ENCODE measurements at regions not wholly inside any gene's neighbourhood (a gene's known extent, or its start where the extent isn't known, plus 50 kb on each side); places are given as distances from the start of the nearest gene placed in this dataset.

DNA sequence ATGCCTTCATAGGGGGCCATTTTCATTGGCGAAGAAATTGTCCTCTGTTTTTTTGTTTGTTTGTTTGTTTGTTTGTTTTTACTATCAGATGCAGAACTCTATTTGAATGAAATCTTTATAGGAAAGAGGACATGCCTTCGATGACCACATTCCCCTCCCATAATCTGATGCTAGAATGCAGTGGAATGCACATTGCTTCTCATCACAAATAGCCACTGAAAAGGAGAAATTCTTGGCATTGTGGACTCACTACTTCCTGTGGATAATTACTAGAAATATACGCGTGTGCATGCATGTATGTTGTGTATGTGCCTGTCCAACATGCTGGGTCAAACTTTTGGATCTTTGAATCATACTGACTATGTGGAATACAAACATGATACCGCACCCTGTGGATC is 70.5 kb upstream of the SFMBT2 start (continued):
- TF ChIP-seq, protein P1, sequence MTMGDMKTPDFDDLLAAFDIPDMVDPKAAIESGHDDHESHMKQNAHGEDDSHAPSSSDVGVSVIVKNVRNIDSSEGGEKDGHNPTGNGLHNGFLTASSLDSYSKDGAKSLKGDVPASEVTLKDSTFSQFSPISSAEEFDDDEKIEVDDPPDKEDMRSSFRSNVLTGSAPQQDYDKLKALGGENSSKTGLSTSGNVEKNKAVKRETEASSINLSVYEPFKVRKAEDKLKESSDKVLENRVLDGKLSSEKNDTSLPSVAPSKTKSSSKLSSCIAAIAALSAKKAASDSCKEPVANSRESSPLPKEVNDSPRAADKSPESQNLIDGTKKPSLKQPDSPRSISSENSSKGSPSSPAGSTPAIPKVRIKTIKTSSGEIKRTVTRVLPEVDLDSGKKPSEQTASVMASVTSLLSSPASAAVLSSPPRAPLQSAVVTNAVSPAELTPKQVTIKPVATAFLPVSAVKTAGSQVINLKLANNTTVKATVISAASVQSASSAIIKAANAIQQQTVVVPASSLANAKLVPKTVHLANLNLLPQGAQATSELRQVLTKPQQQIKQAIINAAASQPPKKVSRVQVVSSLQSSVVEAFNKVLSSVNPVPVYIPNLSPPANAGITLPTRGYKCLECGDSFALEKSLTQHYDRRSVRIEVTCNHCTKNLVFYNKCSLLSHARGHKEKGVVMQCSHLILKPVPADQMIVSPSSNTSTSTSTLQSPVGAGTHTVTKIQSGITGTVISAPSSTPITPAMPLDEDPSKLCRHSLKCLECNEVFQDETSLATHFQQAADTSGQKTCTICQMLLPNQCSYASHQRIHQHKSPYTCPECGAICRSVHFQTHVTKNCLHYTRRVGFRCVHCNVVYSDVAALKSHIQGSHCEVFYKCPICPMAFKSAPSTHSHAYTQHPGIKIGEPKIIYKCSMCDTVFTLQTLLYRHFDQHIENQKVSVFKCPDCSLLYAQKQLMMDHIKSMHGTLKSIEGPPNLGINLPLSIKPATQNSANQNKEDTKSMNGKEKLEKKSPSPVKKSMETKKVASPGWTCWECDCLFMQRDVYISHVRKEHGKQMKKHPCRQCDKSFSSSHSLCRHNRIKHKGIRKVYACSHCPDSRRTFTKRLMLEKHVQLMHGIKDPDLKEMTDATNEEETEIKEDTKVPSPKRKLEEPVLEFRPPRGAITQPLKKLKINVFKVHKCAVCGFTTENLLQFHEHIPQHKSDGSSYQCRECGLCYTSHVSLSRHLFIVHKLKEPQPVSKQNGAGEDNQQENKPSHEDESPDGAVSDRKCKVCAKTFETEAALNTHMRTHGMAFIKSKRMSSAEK (CRISPR knock-in tag; IDR thresholded peaks at IDR 0.05; ENCODE audit: borderline replicate concordance) = no peak
- TF ChIP-seq ZNF317 (CRISPR knock-in tag; IDR thresholded peaks at IDR 0.05; ENCODE audit: borderline replicate concordance, low read depth) (no peak), USF2 (CRISPR knock-in tag; IDR thresholded peaks at IDR 0.05) (no peak), SMAD3 (CRISPR knock-in tag; IDR thresholded peaks at IDR 0.05; ENCODE audit: borderline replicate concordance) (no peak), IRF2 (CRISPR knock-in tag; IDR thresholded peaks at IDR 0.05; ENCODE audit: borderline replicate concordance, low read depth) (no peak), NFYB (CRISPR knock-in tag; conservative IDR thresholded peaks at IDR 0.05; ENCODE audit: low read depth) (no peak), NFATC4 (CRISPR knock-in tag; IDR thresholded peaks at IDR 0.05) (no peak)
- TF ChIP-seq, protein P2, sequence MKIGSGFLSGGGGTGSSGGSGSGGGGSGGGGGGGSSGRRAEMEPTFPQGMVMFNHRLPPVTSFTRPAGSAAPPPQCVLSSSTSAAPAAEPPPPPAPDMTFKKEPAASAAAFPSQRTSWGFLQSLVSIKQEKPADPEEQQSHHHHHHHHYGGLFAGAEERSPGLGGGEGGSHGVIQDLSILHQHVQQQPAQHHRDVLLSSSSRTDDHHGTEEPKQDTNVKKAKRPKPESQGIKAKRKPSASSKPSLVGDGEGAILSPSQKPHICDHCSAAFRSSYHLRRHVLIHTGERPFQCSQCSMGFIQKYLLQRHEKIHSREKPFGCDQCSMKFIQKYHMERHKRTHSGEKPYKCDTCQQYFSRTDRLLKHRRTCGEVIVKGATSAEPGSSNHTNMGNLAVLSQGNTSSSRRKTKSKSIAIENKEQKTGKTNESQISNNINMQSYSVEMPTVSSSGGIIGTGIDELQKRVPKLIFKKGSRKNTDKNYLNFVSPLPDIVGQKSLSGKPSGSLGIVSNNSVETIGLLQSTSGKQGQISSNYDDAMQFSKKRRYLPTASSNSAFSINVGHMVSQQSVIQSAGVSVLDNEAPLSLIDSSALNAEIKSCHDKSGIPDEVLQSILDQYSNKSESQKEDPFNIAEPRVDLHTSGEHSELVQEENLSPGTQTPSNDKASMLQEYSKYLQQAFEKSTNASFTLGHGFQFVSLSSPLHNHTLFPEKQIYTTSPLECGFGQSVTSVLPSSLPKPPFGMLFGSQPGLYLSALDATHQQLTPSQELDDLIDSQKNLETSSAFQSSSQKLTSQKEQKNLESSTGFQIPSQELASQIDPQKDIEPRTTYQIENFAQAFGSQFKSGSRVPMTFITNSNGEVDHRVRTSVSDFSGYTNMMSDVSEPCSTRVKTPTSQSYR (CRISPR knock-in tag; IDR thresholded peaks at IDR 0.05) = no peak

DNA sequence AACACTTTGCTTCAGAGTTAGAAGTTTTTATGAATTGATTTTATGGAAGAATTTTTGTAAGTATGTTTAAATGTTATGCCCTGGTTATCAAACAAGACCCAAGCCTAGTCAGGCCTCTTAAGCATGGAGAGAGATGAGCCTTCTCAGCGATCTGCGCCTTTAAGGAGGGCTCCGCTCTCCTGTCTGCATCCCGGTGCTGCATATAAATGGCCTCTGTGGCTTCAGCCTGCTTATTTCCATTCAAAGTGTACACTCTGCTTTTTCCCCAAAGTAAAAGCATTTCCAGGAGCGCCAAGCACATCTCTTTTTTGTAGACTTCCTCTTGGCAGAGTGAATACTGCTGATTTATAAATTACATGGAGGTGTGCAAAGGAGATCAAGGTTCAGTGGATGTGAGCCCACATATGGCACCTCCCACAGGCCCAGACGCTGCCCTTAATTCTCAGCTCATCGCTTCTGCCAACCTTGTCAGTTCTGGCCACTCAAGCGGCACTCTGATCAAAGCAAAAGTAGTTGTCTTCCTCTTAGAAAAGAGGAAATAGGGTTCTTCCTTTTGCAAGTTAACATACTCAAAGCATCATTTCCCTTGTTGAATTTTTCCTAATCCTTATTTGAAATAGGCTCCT is 70.0 kb upstream of the SFMBT2 start:
- H3K9me3 Mint-ChIP-seq = no peaks in the 10 kb centered on the region
- no peak overlapping the region for H3K27ac Mint-ChIP-seq
- DNase-seq (ENCODE audit: low spot score) = no peak
- ChIA-PET CTCF (no interaction called here), POLR2A (no interaction called here)
- no peaks in the 10 kb centered on the region for H3K27me3 Mint-ChIP-seq (ENCODE audit: low read depth)
- peaks cover 38% of the 10 kb centered on the region for H3K4me1 Mint-ChIP-seq
- H3K36me3 Mint-ChIP-seq = no peaks in the 10 kb centered on the region
- no peak for ATAC-seq
- H3K4me3 Mint-ChIP-seq = no peak overlapping the region
- TF ChIP-seq HMGA2 (CRISPR knock-in tag; IDR thresholded peaks at IDR 0.05) (no peak), IRF1 (CRISPR knock-in tag; IDR thresholded peaks at IDR 0.05) (no peak), ZMAT4 (CRISPR knock-in tag; IDR thresholded peaks at IDR 0.05) (no peak), MLX (CRISPR knock-in tag; IDR thresholded peaks at IDR 0.05) (no peak), ELF4 (CRISPR knock-in tag; IDR thresholded peaks at IDR 0.05; ENCODE audit: low read depth) (no peak), ZNF317 (CRISPR knock-in tag; IDR thresholded peaks at IDR 0.05; ENCODE audit: borderline replicate concordance, low read depth) (no peak), ZNF423 (CRISPR knock-in tag; IDR thresholded peaks at IDR 0.05) (no peak), ZNF232 (CRISPR knock-in tag; IDR thresholded peaks at IDR 0.05) (no peak)
- TF ChIP-seq, protein P3, sequence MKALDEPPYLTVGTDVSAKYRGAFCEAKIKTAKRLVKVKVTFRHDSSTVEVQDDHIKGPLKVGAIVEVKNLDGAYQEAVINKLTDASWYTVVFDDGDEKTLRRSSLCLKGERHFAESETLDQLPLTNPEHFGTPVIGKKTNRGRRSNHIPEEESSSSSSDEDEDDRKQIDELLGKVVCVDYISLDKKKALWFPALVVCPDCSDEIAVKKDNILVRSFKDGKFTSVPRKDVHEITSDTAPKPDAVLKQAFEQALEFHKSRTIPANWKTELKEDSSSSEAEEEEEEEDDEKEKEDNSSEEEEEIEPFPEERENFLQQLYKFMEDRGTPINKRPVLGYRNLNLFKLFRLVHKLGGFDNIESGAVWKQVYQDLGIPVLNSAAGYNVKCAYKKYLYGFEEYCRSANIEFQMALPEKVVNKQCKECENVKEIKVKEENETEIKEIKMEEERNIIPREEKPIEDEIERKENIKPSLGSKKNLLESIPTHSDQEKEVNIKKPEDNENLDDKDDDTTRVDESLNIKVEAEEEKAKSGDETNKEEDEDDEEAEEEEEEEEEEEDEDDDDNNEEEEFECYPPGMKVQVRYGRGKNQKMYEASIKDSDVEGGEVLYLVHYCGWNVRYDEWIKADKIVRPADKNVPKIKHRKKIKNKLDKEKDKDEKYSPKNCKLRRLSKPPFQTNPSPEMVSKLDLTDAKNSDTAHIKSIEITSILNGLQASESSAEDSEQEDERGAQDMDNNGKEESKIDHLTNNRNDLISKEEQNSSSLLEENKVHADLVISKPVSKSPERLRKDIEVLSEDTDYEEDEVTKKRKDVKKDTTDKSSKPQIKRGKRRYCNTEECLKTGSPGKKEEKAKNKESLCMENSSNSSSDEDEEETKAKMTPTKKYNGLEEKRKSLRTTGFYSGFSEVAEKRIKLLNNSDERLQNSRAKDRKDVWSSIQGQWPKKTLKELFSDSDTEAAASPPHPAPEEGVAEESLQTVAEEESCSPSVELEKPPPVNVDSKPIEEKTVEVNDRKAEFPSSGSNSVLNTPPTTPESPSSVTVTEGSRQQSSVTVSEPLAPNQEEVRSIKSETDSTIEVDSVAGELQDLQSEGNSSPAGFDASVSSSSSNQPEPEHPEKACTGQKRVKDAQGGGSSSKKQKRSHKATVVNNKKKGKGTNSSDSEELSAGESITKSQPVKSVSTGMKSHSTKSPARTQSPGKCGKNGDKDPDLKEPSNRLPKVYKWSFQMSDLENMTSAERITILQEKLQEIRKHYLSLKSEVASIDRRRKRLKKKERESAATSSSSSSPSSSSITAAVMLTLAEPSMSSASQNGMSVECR (CRISPR knock-in tag; IDR thresholded peaks at IDR 0.05; ENCODE audit: borderline replicate concordance) = no peak
- TF ChIP-seq, protein P1 (CRISPR knock-in tag; IDR thresholded peaks at IDR 0.05; ENCODE audit: borderline replicate concordance) = no peak
